ENCODE measurements at regions not wholly inside any gene's neighbourhood (a gene's known extent, or its start where the extent isn't known, plus 50 kb on each side); places are given as distances from the start of the nearest gene placed in this dataset.

- Histone ChIP-seq H3K27ac (no peak overlapping the region), H3K4me3 (ENCODE audit: low read depth, low read length) (no peak overlapping the region), H3K36me3 (no peaks in the 10 kb centered on the region), H3K9me3 (ENCODE audit: severe bottlenecking) (no peaks in the 10 kb centered on the region), H3K27me3 (ENCODE audit: insufficient read depth, low read depth, severe bottlenecking) (no peaks in the 10 kb centered on the region)
- no peak for DNase-seq
- TF ChIP-seq, protein P1, sequence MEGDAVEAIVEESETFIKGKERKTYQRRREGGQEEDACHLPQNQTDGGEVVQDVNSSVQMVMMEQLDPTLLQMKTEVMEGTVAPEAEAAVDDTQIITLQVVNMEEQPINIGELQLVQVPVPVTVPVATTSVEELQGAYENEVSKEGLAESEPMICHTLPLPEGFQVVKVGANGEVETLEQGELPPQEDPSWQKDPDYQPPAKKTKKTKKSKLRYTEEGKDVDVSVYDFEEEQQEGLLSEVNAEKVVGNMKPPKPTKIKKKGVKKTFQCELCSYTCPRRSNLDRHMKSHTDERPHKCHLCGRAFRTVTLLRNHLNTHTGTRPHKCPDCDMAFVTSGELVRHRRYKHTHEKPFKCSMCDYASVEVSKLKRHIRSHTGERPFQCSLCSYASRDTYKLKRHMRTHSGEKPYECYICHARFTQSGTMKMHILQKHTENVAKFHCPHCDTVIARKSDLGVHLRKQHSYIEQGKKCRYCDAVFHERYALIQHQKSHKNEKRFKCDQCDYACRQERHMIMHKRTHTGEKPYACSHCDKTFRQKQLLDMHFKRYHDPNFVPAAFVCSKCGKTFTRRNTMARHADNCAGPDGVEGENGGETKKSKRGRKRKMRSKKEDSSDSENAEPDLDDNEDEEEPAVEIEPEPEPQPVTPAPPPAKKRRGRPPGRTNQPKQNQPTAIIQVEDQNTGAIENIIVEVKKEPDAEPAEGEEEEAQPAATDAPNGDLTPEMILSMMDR (IDR thresholded peaks at IDR 0.05; ENCODE audit: low read depth, low read length): no peak
Measured at GRCh38 chr15:37740623-37741141, 193.8 kb upstream of the TMCO5A start.

DNA sequence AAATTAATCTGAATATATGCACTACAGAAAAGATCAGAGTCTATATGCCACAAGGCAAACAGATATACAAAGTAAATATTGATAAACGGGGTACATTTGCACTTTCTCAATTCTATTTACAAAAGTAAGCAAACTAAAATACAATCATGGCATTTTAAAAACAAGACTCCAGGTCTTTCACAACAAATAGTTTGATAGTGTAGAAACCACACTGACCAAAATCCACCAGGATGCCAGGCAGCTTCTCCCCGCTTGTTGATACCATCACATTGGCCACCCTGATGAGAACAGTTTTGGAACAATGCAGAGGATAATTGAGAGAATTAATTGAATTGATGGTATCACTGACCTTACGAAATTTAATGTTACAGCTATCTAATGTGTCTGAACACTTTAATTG is 190.6 kb upstream of the TMCO5A start:
- TF ChIP-seq, protein P1 (IDR thresholded peaks at IDR 0.05; ENCODE audit: low read depth, low read length): no peak
- no peak overlapping the region for H3K27ac ChIP-seq

DNA sequence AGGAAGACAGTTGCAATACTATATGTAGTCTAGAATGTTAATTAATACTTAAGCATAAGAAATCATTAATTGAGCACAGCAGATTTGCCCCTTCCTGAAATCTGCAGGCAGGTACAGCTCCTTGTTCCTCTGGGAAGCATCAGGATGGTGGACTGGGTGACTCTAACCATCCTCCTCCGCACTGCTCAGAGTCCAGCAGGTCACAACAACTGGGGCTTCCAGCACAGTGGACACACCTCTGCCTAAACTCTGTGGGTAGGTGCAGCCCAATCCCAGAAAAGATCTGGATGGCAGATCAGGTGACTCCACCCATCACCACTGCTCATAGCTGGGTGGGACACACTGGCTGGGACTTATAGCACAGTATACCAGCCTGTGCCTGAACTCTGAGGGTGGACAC is 189.9 kb upstream of the TMCO5A start:
- no peaks in the 10 kb centered on the region for H3K27me3 ChIP-seq (ENCODE audit: insufficient read depth, low read depth, severe bottlenecking)
- H3K9me3 ChIP-seq (ENCODE audit: severe bottlenecking): no peaks in the 10 kb centered on the region
- no peak overlapping the region for H3K4me3 ChIP-seq (ENCODE audit: low read depth, low read length)
- TF ChIP-seq, protein P1 (IDR thresholded peaks at IDR 0.05; ENCODE audit: low read depth, low read length): no peak
- no peak overlapping the region for H3K27ac ChIP-seq
- no peaks in the 10 kb centered on the region for H3K36me3 ChIP-seq
- DNase-seq: no peak

More for the DNA sequence above, 190.6 kb upstream of the TMCO5A start:
- no peak for DNase-seq
- Histone ChIP-seq H3K9me3 (ENCODE audit: severe bottlenecking) (no peaks in the 10 kb centered on the region), H3K27me3 (ENCODE audit: insufficient read depth, low read depth, severe bottlenecking) (no peaks in the 10 kb centered on the region), H3K4me3 (ENCODE audit: low read depth, low read length) (no peak overlapping the region), H3K36me3 (no peaks in the 10 kb centered on the region)

DNA sequence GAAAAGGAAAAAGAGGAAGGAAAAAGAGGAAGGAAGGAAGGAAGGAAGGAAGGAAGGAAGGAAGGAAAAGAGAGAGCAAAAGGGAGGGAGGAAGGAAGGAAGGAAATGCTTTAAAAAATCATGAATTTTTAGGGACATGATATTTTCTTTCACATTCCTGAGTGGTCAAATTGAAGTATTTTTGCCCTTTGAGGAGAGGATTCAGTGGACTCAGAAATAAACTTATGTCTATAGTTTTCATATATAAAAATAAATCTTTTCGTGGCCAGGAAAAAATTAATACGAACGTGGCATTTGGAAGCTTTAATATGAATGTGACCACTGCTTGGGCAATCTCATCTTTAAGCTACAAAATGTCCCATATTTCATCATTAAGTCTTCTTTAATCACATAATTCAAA is 183.0 kb upstream of the TMCO5A start:
- Histone ChIP-seq H3K36me3 (no peaks in the 10 kb centered on the region), H3K4me3 (ENCODE audit: low read depth, low read length) (no peak overlapping the region), H3K27me3 (ENCODE audit: insufficient read depth, low read depth, severe bottlenecking) (no peaks in the 10 kb centered on the region), H3K27ac (no peak overlapping the region), H3K9me3 (ENCODE audit: severe bottlenecking) (no peaks in the 10 kb centered on the region)
- TF ChIP-seq, protein P1 (IDR thresholded peaks at IDR 0.05; ENCODE audit: low read depth, low read length): no peak
- no peak for DNase-seq

DNA sequence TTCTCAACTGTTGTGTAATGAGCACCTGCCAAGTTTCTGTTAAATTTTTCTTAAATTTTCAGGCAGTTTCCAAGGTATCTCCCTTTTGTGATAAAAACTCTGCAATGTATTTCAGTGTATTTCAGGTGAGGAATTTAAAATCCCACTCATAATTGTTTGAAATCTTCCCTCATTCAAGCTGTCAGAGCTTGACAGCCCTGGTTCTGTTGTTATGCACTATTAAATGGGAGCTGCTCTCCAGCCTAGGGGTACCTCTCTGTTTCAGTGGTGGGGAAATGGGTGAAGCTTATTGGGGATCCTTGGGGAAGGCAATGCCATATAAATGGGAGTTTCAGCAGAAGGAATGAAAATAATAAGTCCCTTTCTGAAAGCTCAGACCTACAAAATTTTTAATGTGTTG is 178.0 kb upstream of the TMCO5A start:
- no peaks in the 10 kb centered on the region for H3K36me3 ChIP-seq
- H3K27ac ChIP-seq: no peak overlapping the region
- TF ChIP-seq, protein P1 (IDR thresholded peaks at IDR 0.05; ENCODE audit: low read depth, low read length): no peak
- H3K9me3 ChIP-seq (ENCODE audit: severe bottlenecking): no peaks in the 10 kb centered on the region
- DNase-seq: no peak
- no peak overlapping the region for H3K4me3 ChIP-seq (ENCODE audit: low read depth, low read length)
- H3K27me3 ChIP-seq (ENCODE audit: insufficient read depth, low read depth, severe bottlenecking): no peaks in the 10 kb centered on the region

DNA sequence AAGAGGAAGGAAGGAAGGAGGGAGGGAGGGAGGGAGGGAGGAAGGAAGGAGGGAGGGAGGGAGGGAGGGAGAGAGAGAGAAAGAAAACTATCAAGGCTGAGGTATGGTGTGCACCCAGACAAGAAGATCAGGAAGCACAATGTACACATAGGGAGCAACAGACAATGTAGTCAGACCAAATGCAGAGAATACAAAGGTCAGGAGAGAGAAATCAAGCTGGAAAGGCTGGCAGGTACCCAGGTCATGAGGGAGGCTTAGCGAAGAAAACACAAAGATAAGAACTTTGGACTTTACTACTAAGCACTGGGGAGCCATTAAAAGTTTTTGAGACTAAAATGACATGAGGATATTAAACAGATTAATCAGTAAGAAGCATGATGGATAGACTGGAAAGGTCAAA is 176.0 kb upstream of the TMCO5A start:
- TF ChIP-seq, protein P1 (IDR thresholded peaks at IDR 0.05; ENCODE audit: low read depth, low read length): no peak
- Histone ChIP-seq H3K9me3 (ENCODE audit: severe bottlenecking) (no peaks in the 10 kb centered on the region), H3K27me3 (ENCODE audit: insufficient read depth, low read depth, severe bottlenecking) (no peaks in the 10 kb centered on the region), H3K4me3 (ENCODE audit: low read depth, low read length) (no peak overlapping the region), H3K27ac (no peak overlapping the region), H3K36me3 (no peaks in the 10 kb centered on the region)
- no peak for DNase-seq
